Endothelial cell (in vitro differentiated cells): ENCODE measurements at regions not wholly inside any gene's neighbourhood (a gene's known extent, or its start where the extent isn't known, plus 50 kb on each side); places are given as distances from the start of the nearest gene placed in this dataset.

Experiments used
- DNase-seq: peaks from one replicate; pipeline ENCODE4 v3.0.0; 2021; ENCODE audit warnings: low spot score
- H3K27ac Mint-ChIP-seq: one replicate; pipeline ENCODE4 v1.8.0; 2021; ENCODE audit warnings: mixed read lengths, inconsistent platforms; ENCODE audit not compliant: unreplicated experiment
- H3K27me3 Mint-ChIP-seq: one replicate; pipeline ENCODE4 v1.8.0; 2021; ENCODE audit warnings: mild to moderate bottlenecking, moderate library complexity, mixed read lengths, inconsistent platforms; ENCODE audit not compliant: unreplicated experiment
- H3K36me3 Mint-ChIP-seq: one replicate; pipeline ENCODE4 v1.8.0; 2021; ENCODE audit warnings: mild to moderate bottlenecking, low read depth, mixed read lengths, inconsistent platforms; ENCODE audit not compliant: unreplicated experiment
- H3K4me1 Mint-ChIP-seq: one replicate; pipeline ENCODE4 v1.8.0; 2021; ENCODE audit warnings: mild to moderate bottlenecking, mixed read lengths, inconsistent platforms; ENCODE audit not compliant: unreplicated experiment
- H3K4me3 Mint-ChIP-seq: one replicate; pipeline ENCODE4 v1.8.0; 2021; ENCODE audit warnings: mild to moderate bottlenecking, mixed read lengths, inconsistent platforms; ENCODE audit not compliant: unreplicated experiment
- H3K9me3 Mint-ChIP-seq: one replicate; pipeline ENCODE4 v1.8.0; 2021; ENCODE audit warnings: mixed read lengths, inconsistent platforms; ENCODE audit not compliant: unreplicated experiment
- CTCF ChIP-seq: fragments of 200-600 bp; sonication (generic); IDR thresholded peaks from one replicate; pipeline ENCODE4 v1.5.0; 2021; ENCODE audit warnings: antibody characterized with exemption; ENCODE audit not compliant: unreplicated experiment

- DNase-seq, result no peak
- H3K4me1 Mint-ChIP-seq, result peaks cover 5% of the 10 kb centered on the region
- no peak overlapping the region for H3K27ac Mint-ChIP-seq
- no peak overlapping the region for H3K4me3 Mint-ChIP-seq
- no peak for TF ChIP-seq CTCF
- H3K36me3 Mint-ChIP-seq, result no peaks in the 10 kb centered on the region
- H3K27me3 Mint-ChIP-seq, result no peaks in the 10 kb centered on the region
- no peaks in the 10 kb centered on the region for H3K9me3 Mint-ChIP-seq
These were observed 94.1 kb downstream of the PLK2 start for GRCh38 chr5:58365791-58366190.

- peaks cover 13% of the 10 kb centered on the region for H3K4me1 Mint-ChIP-seq
- TF ChIP-seq CTCF, result no peak
- H3K27me3 Mint-ChIP-seq, result no peaks in the 10 kb centered on the region
- DNase-seq, result no peak
- H3K9me3 Mint-ChIP-seq, result no peaks in the 10 kb centered on the region
- H3K36me3 Mint-ChIP-seq, result no peaks in the 10 kb centered on the region
- H3K4me3 Mint-ChIP-seq, result no peak overlapping the region
- no peak overlapping the region for H3K27ac Mint-ChIP-seq
These were observed 96.2 kb downstream of the PLK2 start for GRCh38 chr5:58363461-58364249.

- H3K27ac Mint-ChIP-seq, result no peak overlapping the region
- no peaks in the 10 kb centered on the region for H3K36me3 Mint-ChIP-seq
- DNase-seq, result no peak
- H3K4me3 Mint-ChIP-seq, result no peak overlapping the region
- peaks cover 16% of the 10 kb centered on the region for H3K4me1 Mint-ChIP-seq
- no peaks in the 10 kb centered on the region for H3K9me3 Mint-ChIP-seq
- no peak for TF ChIP-seq CTCF
- no peaks in the 10 kb centered on the region for H3K27me3 Mint-ChIP-seq
These were observed 97.8 kb downstream of the PLK2 start for GRCh38 chr5:58362135-58362534.

GRCh38 chr5:58360794-58361193, 99.1 kb downstream of the PLK2 start:
- no peaks in the 10 kb centered on the region for H3K36me3 Mint-ChIP-seq
- H3K27me3 Mint-ChIP-seq, result no peaks in the 10 kb centered on the region
- H3K27ac Mint-ChIP-seq, result no peak overlapping the region

More at GRCh38 chr5:58360794-58361193, 99.1 kb downstream of the PLK2 start:
- no peak for TF ChIP-seq CTCF
- DNase-seq, result no peak
- H3K9me3 Mint-ChIP-seq, result no peaks in the 10 kb centered on the region
- H3K4me1 Mint-ChIP-seq, result peaks cover 14% of the 10 kb centered on the region
- H3K4me3 Mint-ChIP-seq, result no peak overlapping the region
